Chondrocyte (in vitro differentiated cells): ENCODE measurements at regions not wholly inside any gene's neighbourhood (a gene's known extent, or its start where the extent isn't known, plus 50 kb on each side); places are given as distances from the start of the nearest gene placed in this dataset.
A peak's percentile ranks its signal among the peaks of the same experiment; 100 is the strongest.

Experiments
- DNase-seq: peaks from one replicate; pipeline ENCODE4 v3.0.0; 2021; ENCODE audit warnings: mixed read lengths, low spot score
- H3K27ac Mint-ChIP-seq: one replicate; pipeline ENCODE4 v1.8.0; 2021; ENCODE audit warnings: mild to moderate bottlenecking, moderate library complexity, mixed read lengths; ENCODE audit not compliant: unreplicated experiment
- H3K27me3 Mint-ChIP-seq: 2 replicates; pipeline ENCODE4 v1.8.0; 2021; ENCODE audit warnings: low read depth, mixed read lengths
- H3K36me3 Mint-ChIP-seq: 2 replicates; pipeline ENCODE4 v1.8.0; 2021; ENCODE audit warnings: low read depth, mixed read lengths
- H3K4me1 Mint-ChIP-seq: 2 replicates; pipeline ENCODE4 v1.8.0; 2021; ENCODE audit warnings: low read depth, mild to moderate bottlenecking, mixed read lengths
- H3K4me3 Mint-ChIP-seq: one replicate; pipeline ENCODE4 v1.8.0; 2021; ENCODE audit warnings: mild to moderate bottlenecking, moderate library complexity, mixed read lengths; ENCODE audit not compliant: unreplicated experiment
- H3K9me3 Mint-ChIP-seq: 2 replicates; pipeline ENCODE4 v1.8.0; 2021; ENCODE audit warnings: low read depth, mixed read lengths
- CTCF ChIP-seq: fragments of 200-600 bp; sonication (generic); IDR thresholded peaks from 2 replicates; pipeline ENCODE4 v1.5.0; 2021; ENCODE audit warnings: antibody characterized with exemption, mild to moderate bottlenecking, moderate library complexity

GRCh38 chr13:44044547-44045179, 165.0 kb downstream of the LACC1 start:
- peaks cover 27% of the 10 kb centered on the region for H3K4me1 Mint-ChIP-seq
- peaks cover 2% of the 10 kb centered on the region for H3K27me3 Mint-ChIP-seq
- TF ChIP-seq CTCF = no peak
- H3K4me3 Mint-ChIP-seq = no peak overlapping the region
- H3K27ac Mint-ChIP-seq = peak overlapping the region; percentile 61
- no peaks in the 10 kb centered on the region for H3K36me3 Mint-ChIP-seq
- DNase-seq = no peak
- H3K9me3 Mint-ChIP-seq = no peaks in the 10 kb centered on the region

- no peaks in the 10 kb centered on the region for H3K9me3 Mint-ChIP-seq
- no peak for TF ChIP-seq CTCF
- peaks cover 2% of the 10 kb centered on the region for H3K27me3 Mint-ChIP-seq
- no peak overlapping the region for H3K4me3 Mint-ChIP-seq
- DNase-seq = no peak
- peaks cover 23% of the 10 kb centered on the region for H3K4me1 Mint-ChIP-seq
- H3K36me3 Mint-ChIP-seq = no peaks in the 10 kb centered on the region
- peak overlapping the region; percentile 61 for H3K27ac Mint-ChIP-seq
Observed at GRCh38 chr13:44045180-44045562, 165.5 kb downstream of the LACC1 start.

GRCh38 chr13:44046428-44046827, 166.7 kb downstream of the LACC1 start:
- Mint-ChIP-seq H3K27me3 (peaks cover 2% of the 10 kb centered on the region), H3K27ac (no peak overlapping the region), H3K4me3 (no peak overlapping the region), H3K36me3 (no peaks in the 10 kb centered on the region), H3K4me1 (peaks cover 19% of the 10 kb centered on the region), H3K9me3 (no peaks in the 10 kb centered on the region)
- no peak for DNase-seq
- no peak for TF ChIP-seq CTCF

- peak; percentile 52 for TF ChIP-seq CTCF
- no peaks in the 10 kb centered on the region for H3K9me3 Mint-ChIP-seq
- DNase-seq = no peak
Observed at GRCh38 chr13:44048326-44048725, 168.6 kb downstream of the LACC1 start.

GRCh38 chr13:44049081-44049945, 169.6 kb downstream of the LACC1 start:
- no peaks in the 10 kb centered on the region for H3K36me3 Mint-ChIP-seq
- peaks cover 2% of the 10 kb centered on the region for H3K27me3 Mint-ChIP-seq
- no peak for TF ChIP-seq CTCF
- DNase-seq = no peak
- no peaks in the 10 kb centered on the region for H3K9me3 Mint-ChIP-seq
- H3K4me3 Mint-ChIP-seq = no peak overlapping the region
- peaks cover 47% of the 10 kb centered on the region for H3K4me1 Mint-ChIP-seq
- no peak overlapping the region for H3K27ac Mint-ChIP-seq

More at GRCh38 chr13:44048326-44048725, 168.6 kb downstream of the LACC1 start:
- H3K27me3 Mint-ChIP-seq = peaks cover 2% of the 10 kb centered on the region
- H3K4me1 Mint-ChIP-seq = peaks cover 38% of the 10 kb centered on the region
- H3K36me3 Mint-ChIP-seq = no peaks in the 10 kb centered on the region
- no peak overlapping the region for H3K27ac Mint-ChIP-seq
- no peak overlapping the region for H3K4me3 Mint-ChIP-seq
